ENCODE measurements at regions not wholly inside any gene's neighbourhood (a gene's known extent, or its start where the extent isn't known, plus 50 kb on each side); places are given as distances from the start of the nearest gene placed in this dataset.

- Histone ChIP-seq H3K4me1 (no peaks in the 10 kb centered on the region), H3K27ac (no peak overlapping the region), H3K36me3 (no peaks in the 10 kb centered on the region), H3K27me3 (no peaks in the 10 kb centered on the region), H3K9me3 (no peaks in the 10 kb centered on the region), H3K4me3 (no peak overlapping the region)
- ATAC-seq (no peak), DNase-seq (no peak)
- WGBS (ENCODE audit: insufficient coverage, low coverage, low lambda C conversion rate, missing lambda C conversion rate): 45% methylated on average over 2 of the region's 2 CpGs
- TF ChIP-seq POLR2A (IDR thresholded peaks at IDR 0.05) (no peak), CTCF (IDR thresholded peaks at IDR 0.05) (no peak)
- intact Hi-C loops (cut with DNase I): no loop called here
Observed at GRCh38 chr5:126723643-126724042, 53.3 kb upstream of the LMNB1 start.
